ENCODE measurements at regions not wholly inside any gene's neighbourhood (a gene's known extent, or its start where the extent isn't known, plus 50 kb on each side); places are given as distances from the start of the nearest gene placed in this dataset.

DNA sequence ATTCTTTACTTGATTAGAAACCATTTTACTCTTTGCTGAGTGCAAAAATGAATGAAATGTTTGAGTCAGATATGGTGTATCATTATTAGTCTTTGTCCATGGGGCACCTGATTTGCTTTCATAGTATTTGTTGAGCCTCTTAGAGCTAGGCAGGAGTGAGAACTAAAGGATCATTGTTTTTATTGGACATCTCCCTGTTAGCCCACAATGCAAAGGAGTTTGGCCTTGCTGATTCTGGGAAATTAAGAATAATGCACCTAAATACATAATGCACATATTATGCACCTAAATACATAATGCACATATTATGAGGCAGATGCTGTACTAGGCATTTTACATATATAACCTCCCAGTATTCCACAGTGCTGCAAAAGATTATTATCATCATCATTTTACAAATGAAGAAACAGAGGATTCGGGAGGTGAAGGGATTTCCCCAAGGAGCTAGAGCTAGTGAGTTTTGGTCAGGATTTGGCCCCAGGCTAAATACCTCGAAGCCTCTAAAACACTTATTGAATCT lies 113.0 kb upstream of the LIFR start:
- TF ChIP-seq, protein P1, sequence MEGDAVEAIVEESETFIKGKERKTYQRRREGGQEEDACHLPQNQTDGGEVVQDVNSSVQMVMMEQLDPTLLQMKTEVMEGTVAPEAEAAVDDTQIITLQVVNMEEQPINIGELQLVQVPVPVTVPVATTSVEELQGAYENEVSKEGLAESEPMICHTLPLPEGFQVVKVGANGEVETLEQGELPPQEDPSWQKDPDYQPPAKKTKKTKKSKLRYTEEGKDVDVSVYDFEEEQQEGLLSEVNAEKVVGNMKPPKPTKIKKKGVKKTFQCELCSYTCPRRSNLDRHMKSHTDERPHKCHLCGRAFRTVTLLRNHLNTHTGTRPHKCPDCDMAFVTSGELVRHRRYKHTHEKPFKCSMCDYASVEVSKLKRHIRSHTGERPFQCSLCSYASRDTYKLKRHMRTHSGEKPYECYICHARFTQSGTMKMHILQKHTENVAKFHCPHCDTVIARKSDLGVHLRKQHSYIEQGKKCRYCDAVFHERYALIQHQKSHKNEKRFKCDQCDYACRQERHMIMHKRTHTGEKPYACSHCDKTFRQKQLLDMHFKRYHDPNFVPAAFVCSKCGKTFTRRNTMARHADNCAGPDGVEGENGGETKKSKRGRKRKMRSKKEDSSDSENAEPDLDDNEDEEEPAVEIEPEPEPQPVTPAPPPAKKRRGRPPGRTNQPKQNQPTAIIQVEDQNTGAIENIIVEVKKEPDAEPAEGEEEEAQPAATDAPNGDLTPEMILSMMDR (conservative IDR thresholded peaks at IDR 0.05; ENCODE audit: low read length) = no peak
- TF ChIP-seq EZH2phosphoT487 (IDR thresholded peaks at IDR 0.05; ENCODE audit: borderline replicate concordance) = no peak
